ENCODE measurements at regions not wholly inside any gene's neighbourhood (a gene's known extent, or its start where the extent isn't known, plus 50 kb on each side); places are given as distances from the start of the nearest gene placed in this dataset.

GRCh38 chr18:73384246-73384645 is 516.5 kb upstream of the NETO1 start:
- no peak for DNase-seq (ENCODE audit: low spot score)
- no peak for ATAC-seq (ENCODE audit: low FRiP score)
- no peak for TF ChIP-seq CTCF (IDR thresholded peaks at IDR 0.05)

- DNase-seq (ENCODE audit: low spot score) = no peak
- TF ChIP-seq CTCF (IDR thresholded peaks at IDR 0.05) = no peak
- ATAC-seq (ENCODE audit: low FRiP score) = no peak
Measured at GRCh38 chr18:73381699-73382036, 513.9 kb upstream of the NETO1 start.

GRCh38 chr18:73381016-73381698 is 513.4 kb upstream of the NETO1 start:
- ATAC-seq (ENCODE audit: low FRiP score) (no peak), DNase-seq (ENCODE audit: low spot score) (no peak)
- no peak for TF ChIP-seq CTCF (IDR thresholded peaks at IDR 0.05)

- ATAC-seq (ENCODE audit: low FRiP score) = no peak
- DNase-seq (ENCODE audit: low spot score) = no peak
- TF ChIP-seq CTCF (IDR thresholded peaks at IDR 0.05) = no peak
Measured at GRCh38 chr18:73366713-73367112, 498.9 kb upstream of the NETO1 start.

- peak; percentile 81 for ATAC-seq (ENCODE audit: low FRiP score)
Measured at GRCh38 chr18:73365018-73365417, 497.2 kb upstream of the NETO1 start.

GRCh38 chr18:73355121-73355520 is 487.3 kb upstream of the NETO1 start:
- ATAC-seq (ENCODE audit: low FRiP score) (no peak), DNase-seq (ENCODE audit: low spot score) (no peak)
- TF ChIP-seq CTCF (IDR thresholded peaks at IDR 0.05) = no peak

More at GRCh38 chr18:73365018-73365417, 497.2 kb upstream of the NETO1 start:
- no peak for DNase-seq (ENCODE audit: low spot score)
- TF ChIP-seq CTCF (IDR thresholded peaks at IDR 0.05) = no peak

- DNase-seq (ENCODE audit: low spot score) = no peak
- ATAC-seq (ENCODE audit: low FRiP score) = no peak
- no peak for TF ChIP-seq CTCF (IDR thresholded peaks at IDR 0.05)
Measured at GRCh38 chr18:73352546-73352945, 484.8 kb upstream of the NETO1 start.

All from omental fat pad (tissue), 3 donors.